ENCODE measurements at regions not wholly inside any gene's neighbourhood (a gene's known extent, or its start where the extent isn't known, plus 50 kb on each side); places are given as distances from the start of the nearest gene placed in this dataset.

DNA sequence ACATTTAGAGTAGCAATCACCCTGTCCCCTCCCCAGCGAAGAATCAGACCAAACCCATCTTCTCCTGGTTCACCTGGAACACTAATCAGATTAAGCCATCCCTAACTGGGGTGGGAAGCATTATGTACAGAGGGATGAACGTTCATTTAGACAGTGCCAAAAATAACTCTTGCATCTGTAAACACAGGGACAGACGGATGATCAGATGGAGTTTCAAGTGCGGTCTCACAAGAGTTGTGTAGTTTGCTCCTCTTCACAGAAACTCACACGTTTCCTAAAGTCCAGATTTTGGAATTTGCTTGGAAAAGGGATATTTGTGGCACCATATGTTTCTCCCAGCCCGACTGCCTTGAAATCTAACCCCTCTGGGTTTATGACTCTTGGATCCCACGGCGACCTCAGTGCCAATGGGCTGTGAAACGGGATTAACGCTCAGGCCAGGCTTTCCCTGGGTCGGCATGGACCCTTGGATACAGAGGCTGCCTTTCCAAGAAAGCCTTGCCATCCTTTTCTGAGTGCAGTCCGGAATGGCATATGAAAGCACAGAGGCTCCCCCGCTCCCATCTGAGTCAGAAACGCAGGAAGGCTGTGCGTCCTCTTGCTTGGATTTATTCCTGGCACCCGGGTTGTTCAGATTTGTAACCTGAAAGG lies 293.2 kb upstream of the HABP2 start:
- no peak for DNase-seq

DNA sequence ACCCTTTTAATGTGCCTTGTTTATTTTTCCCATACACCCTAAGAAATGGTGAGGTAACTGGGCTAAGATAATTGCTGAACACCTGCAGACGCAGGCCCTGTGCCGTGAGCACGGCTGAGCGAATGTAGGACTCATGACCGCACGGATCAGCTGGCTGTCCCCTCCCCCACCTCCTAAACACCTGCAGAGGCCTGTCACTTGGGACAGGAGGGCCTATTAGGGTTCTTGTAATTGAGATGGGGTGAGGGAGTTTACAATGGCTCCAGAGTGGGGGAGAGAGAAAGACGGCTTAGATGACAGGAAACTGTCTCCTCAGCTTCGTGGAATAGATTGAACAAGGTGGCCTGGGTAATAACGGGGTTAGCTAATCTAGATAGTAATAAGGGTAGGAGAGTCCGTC lies 291.7 kb upstream of the HABP2 start:
- DNase-seq: no peak

DNA sequence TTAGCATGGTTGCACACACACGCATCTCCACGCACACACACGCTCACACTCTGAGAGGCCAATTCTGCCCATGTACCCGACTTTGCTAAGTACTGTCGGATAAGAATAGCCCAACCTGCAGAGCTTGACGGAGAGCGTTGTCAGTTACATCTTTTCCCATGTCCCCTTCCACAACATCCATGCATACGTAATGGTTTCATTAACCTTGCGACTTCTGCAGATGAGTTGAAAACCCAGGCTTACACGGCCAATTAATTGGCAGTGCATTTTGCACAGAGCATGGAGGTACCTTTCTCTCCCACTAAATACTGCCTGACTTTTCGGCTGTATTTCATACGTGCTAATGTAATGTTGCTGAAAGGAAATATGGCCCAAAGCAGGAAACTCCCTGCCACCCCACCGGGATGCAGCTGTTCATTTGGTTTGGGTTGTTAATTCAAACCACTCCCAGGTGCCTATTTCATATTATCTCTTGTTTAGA lies 291.2 kb upstream of the HABP2 start:
- DNase-seq: no peak

DNA sequence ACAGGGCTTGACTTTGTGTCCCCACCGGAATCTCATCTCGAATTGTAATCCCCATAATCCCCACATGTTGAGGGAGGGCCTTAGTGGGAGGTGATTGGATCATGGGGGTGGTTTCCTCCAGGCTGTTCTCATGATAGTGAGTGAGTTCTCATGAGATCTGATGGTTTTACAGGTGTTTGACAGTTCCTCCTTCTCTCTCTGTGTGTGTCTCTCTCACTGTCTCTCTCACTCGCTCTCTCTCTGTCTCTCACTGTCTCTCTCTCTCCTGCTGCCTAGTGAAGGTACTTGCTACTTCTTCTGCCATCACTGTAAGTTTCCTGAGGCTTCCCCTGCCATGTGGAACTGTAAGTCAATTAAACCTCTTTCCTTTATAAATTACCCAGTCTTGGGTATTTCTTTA lies 289.8 kb upstream of the HABP2 start:
- no peak for DNase-seq

DNA sequence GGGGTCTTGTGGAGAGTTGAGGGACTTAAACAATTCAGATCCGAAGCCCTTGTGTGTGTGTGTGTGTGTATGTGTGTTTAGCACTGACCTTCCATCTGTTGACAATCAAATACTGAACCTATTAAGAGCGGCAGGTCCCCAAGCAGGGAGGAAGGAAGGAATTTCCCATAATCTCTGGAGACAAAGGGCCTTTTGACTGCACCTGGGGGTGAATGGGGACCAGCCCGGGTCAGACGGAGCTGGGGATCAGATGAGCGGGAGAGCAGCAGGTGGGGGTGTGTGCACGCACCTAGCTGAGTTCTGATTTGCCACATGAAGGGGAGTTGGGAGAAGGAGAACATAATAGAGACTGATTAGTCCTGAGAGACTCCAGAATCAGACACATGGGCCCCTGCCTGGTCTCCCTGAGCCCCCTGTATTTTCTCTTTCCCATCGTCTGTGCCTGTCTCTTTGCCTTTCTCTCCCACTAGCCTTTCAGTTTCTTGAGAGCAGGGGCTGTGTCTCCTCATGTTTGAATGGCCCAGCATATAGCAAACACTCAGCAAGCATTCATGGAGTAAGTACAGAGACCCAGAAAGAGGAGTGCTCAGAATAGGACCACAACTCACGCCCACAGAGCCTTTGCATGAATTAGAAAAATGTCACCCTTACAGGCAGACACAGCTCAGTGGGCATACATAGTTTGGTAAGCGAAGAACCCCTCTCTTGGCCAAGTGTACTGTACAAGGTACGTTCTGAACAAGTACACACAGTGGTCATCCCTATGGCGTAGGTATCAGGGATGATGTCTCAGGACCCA lies 288.3 kb upstream of the HABP2 start:
- DNase-seq: no peak

DNA sequence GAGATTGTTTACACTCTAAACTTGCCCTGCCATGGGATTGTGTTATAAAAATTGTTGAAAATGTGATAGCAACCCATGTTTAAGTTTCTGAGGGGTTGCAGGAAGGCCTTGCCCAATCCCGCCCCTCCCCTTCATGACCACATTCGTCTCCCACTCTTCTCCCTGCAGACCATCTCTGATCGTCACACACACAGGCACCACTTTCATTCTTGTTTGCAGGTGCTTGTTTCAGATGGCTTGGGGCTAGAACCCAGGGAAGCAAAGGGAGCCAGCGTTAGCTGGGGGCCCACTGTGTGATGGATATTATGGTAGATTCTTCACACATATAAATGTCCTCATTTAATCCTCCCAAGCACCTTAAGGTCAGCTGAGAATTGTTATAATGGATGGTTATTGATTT lies 286.7 kb upstream of the HABP2 start:
- DNase-seq: no peak

DNA sequence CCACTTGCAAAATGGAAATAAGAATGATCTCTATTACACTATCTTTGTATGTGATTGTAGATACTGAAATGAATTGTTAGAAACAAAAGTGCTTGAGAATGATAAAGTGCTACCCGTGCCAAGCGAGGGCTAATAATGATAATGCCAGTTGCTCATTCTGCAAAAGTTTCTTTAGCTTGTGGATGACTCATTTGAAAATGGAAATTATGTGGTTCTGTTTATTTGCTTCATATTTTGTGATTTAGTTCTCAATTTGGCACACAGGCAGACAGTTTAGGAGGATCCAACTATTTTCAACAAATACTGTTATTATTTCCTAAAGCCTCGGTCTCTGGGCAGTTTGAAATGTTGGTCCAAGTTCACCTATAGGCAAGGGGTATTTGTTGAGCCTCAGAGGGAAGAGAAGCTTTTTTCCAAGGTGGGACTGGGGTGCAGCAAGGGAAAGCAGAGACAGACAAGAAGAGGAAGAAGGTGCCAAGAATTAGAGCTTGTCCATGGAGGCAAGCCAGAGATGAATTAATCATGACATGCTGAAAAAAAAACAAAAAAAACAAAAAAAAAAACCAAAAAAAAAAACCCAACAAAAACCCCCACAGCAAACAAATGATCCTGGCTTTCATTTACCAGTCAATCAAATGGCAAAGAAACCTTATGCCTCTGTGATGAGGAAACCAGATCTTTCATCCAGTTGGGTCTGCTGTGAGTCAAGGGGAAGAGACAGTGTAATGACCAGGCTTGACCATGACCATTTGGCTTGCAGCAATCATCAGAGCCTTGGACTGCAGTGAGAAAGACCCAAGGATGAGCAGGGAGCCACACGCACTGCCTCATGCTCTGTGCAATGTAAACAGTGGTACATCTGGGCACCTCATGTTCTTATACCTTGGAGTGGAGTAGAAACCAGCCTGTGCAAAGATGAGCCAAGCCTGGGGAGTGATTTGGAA lies 285.0 kb upstream of the HABP2 start:
- DNase-seq: no peak

DNA sequence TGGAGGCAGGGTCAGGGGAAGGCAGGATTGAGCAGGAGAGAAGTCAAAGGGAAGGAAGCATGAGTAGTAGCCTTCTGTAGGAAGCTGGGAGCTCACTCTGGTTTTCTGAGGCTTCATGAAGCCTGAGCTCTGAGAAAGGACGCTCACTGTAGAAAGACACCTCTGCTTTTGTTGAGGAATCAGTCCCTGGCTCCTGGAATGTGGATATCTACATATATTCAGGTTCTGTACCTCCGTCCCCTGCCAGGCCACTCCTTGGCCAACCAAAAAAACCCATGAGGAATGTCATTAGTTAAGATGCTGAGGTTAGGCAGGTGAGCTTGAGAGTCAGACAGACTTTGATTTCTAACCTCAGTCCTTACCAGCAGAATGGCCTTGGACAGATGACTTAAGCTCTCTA lies 283.5 kb upstream of the HABP2 start:
- DNase-seq: no peak

DNA sequence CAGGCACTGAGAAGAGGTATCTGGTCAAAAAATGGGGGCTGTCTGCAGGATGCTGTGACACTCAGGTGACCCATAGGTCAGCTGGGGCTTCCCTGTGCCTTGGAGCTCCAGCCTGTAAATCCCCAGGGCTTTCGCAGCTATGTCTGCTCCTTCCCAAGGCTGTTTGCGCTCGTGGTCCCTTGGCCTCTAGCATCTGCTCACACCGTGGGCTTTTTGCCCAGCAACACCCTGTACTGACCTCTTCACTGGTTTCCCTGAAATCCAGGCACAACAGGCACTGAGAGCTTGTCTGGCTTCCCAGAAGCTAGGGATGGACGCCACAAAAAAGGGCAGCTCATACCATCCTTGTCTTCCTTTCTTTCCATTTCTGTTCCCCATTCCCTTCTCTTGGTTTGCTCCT lies 280.3 kb upstream of the HABP2 start:
- DNase-seq: no peak

DNA sequence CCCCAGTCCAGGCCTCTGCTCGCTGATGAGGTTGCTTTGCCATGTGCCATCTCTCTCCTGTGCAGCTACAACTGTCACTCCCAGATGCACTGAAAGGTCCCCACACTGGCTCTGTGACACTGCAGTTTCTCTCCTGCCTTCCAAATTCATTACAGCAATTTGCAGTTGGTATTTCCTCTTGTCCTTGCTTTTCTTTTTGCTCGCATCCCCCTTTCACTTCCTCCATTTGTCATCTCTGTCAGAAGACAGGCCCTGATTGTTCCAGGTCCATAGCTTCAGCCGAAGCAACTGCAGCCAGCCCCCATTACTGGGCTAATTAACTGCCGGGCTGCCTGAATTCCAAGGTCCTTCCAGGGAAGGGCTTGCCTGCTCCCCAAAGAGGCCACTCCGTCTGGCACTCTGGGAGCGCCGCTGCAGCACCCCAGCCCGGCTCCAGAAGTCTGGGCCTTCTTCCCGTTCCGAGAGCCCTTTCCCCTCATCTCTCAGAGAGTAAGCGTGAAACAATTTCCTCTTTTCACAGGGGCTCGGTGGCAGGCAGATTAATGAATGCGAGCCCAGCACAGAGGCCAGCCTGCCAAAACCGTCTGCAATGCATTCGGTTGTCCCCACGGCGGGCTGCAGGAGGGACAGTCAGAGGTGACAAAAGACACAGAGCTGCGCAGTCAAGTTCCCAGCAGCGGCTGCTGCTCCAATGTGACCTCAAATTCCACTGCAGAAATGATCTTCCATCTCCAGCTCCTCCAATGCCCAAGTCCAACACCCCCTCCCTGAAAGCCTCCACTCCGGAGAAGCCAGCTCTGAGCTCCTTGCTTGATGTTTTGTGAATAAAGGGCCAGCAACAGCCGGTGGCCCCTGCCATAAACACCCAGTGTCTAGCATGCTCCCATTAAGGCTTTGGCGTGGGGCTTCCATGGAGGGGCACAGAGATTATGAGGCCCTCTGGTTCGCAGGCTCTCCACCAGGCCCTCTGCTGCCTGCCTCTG lies 279.4 kb upstream of the HABP2 start:
- no peak for DNase-seq

DNA sequence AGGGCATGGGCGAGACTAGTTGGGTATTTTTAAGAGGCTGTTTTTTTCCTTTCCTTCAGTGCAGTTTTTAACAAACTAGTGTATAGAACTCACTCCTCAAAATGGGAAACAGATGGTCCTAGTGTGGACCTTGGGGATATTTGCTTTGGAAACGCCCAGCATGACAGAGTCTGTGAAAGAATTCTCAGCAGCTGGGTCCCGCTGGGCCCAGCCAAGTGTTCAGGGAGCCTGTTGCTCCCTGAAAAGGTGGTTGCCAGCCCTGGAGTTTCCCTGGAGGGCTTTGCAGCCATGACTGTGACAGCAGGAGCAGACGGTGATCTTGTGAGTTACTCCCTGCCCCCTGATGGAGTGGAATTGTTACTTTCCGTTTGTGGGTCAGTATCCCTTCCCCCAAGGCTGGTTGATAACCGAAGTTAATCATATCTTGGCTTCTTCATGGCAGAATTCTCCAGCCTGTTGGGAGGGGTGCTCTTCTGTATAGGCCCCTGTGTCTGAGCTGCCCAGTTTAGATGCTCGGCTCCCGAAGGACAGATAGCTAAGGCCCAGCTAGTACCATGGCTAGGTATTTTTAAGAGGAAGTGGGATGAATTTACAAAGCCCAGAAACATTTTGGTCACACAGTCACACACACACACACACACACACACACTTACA lies 278.6 kb upstream of the HABP2 start:
- DNase-seq: no peak

DNA sequence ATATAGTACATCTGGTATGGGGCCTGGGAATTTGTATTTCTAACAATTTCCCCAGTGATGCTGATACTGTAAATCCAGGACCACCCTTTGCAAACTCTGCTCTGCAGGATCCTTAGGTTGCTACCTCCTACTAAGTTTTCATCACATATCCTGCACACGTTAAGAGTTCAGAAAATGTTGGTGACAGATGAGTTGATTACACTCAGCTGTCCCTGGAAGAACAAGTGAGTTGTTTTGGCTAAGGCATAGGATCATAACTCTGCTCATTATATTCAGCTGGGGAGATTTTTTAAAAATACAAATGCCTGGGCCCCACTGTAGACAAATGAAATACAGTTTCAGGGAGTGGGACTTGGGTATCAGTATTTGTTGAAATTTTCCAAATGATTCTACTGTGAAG lies 274.6 kb upstream of the HABP2 start:
- no peak for DNase-seq

DNA sequence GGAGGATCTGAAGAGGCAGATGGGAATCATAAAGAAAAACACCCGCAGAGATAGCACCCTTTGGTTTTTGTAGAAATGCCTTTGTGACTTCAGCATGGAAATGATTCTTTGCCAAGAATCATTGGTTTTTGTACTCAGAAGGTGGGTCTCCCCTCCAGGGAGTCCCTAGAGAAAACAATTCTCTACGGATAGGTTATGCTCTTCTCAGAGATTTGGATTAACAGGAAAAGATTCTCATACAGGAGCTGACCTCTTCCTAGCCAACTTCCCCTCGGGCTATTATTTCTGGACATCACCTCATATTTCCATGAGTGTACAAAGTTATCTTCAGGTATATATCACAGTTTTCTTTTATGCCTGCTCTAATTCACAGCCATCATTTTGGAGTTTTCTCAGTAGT lies 274.2 kb upstream of the HABP2 start:
- DNase-seq: no peak

DNA sequence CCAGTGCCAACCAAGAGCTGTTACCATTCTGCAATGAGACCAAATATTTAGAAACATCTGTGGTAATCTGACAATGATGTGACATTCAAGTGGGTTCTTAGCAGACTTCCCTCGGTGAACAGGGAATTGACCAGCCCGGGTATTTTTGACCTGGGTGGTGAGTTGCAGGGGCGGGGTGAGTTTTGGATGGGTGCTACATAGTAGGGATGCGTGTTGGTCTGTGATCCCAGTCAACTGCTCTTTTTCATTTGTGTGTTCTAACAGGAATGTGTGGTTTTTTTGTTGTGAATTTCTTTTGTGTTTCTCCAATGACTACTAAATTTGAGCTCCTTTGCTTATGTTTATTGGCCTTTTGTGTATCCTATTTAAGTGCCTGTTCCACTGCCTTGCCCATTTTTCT lies 273.6 kb upstream of the HABP2 start:
- no peak for DNase-seq

DNA sequence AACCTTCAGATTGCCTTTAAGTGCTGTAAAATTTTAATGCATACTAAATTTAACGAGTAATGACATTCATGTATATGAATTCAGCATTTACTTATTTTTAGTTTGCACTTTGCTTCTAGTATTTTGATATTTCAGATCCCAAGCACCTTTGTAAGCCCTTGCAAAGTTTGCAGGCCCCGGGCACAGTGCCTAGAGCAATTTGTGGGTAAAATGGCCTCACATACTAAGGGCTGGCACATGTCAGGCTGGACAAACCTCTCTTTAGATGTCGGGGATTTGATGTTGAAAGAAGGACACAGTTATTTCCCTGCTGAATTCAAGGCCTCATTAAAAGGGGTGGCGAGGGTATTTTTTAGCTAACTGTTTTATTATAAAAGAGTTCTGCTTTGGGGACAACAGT lies 270.3 kb upstream of the HABP2 start:
- no peak for DNase-seq

DNA sequence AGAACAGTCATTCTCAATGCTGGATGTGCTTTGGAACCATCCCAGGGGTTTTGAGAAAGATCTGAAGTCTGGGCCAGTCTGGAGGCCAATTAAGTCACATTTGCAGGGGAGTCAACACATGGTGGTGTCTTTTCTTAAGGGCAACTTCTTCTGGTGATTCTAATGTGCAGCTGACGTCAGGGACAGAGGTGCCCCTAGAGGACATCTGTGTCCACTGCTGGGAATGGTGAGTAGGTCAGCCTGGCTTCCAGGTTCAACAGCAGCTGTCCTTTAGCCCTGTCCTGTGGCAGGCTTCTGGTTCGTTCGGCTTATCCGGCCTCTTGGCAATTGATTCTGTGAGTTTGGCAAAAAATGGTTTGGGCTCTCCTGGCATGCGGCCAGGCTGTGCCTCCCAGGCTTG lies 269.7 kb upstream of the HABP2 start:
- DNase-seq: no peak

DNA sequence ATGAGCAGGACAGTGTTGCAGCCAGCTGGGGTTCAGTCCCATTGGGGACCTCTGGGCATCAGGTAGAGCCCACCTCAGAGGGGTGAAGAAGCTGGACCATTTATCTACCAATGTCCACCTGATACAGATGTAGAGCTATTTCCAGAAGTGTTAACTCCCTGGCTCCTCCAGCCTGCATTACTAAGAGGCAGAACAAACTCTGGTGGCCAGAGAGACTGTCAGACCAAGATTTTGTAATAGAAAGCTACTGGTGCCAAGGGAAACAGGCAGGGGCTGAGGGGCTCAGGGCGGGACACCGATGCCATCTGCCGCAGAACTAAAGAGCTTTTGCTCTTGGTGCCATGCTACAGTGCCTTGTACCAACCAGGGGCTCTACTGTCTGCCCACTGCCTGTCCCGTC lies 268.2 kb upstream of the HABP2 start:
- DNase-seq: no peak

DNA sequence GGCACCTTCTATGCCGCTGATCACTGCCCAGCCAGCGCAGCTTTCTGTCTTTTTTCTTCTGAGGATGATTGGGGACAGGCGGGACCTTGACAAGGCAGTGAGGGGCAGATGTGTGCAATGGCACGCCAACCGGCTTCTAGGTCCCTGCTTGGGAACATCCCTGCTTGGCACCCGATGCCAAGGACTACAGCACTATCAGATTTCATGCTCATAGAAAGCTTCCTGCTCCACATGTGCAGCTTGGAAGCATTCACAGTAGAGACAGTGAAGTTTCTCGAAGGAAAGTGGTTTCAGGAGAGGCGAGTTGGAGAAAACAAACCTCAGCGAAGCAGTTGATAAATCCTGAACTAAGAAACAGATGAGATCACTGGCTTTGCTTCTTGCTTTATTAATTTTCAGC lies 267.5 kb upstream of the HABP2 start:
- no peak for DNase-seq

DNA sequence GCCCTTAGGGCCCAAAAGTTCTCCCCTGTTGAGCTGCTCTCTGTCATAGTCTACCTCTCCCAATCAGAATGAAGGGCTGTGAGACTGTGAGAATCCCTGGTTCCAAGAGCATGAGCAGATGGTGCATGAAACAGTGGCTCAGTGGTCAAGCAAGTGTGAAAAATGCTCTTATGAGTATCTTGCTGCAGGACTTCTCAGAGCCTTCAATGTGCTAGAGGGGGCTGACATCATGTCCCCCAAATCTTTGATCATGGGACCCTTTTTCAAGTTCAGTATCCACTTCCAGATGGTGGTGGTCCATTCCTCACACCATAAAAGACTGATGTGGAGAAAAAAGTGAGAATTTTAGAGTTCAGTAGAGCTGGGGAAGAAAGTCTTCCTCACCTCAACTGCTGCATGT lies 265.3 kb upstream of the HABP2 start:
- DNase-seq: no peak

DNA sequence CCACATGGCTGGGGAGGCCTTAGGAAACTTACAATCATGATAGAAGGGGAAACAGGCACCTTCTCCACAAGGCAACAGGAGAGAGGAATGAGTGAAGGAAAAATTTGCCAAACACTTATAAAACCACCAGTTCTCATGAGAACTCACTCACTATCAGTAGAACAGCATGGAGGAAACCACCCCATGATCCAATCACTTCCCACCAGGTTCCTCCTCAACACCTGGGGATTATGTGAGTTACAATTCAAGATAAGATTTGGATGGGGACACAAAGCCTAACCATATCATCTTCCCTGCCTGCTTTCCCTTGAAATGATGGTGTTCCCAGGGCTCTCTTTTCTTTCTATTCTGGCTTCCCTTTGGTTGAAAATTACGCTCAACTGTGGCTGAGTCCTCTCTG lies 262.7 kb upstream of the HABP2 start:
- no peak for DNase-seq

DNA sequence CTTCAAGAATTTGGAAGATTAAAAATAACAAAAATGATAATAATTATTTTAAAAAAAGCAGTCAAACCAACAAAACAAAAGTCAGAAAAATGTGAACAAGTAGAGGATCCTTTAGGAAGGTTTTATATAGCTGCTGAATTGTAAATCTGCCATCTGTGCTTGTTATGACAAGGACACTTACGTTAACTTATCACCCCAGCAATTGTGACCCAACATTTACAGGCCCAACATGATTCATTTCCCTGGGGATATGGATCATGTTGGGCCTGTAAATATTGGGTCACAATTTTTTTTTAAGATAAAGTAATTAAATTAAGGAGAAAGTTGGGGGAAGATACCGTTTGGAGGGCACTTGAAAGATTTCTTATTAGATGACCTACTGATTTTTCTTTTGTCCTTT lies 261.4 kb upstream of the HABP2 start:
- no peak for DNase-seq

DNA sequence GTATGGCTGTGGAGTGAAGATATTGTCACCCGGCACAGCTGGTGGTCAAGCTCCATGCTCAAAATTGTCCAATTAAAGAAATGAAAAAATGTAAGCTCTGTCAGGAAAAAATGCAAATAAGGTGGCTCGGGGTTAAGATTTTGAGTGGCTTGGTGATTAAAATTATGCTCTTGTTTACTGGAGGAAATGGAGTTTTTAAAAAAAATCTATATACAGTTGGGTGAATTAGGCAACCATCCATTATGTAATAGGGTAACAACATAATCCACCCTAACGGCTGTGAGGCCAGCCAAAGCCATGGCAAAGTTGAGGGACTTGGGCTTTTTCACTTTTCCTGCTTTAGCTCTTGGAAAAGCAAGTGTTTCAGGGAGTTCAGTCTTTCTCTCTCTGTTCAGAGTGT lies 260.8 kb upstream of the HABP2 start:
- DNase-seq: no peak

All from activated T-cell treated with anti-CD3 and anti-CD28 coated beads, Interleukin-2, amount 50 U/mL, for 1 hour (primary cell).